GM18909 (cell line): ENCODE measurements at regions not wholly inside any gene's neighbourhood (a gene's known extent, or its start where the extent isn't known, plus 50 kb on each side); places are given as distances from the start of the nearest gene placed in this dataset.

Source experiments
- ATAC-seq: cut with Tn5 transposase; IDR thresholded peaks from one replicate; pipeline ENCODE4 v1.9.1; 2021; ENCODE audit warnings: mild to moderate bottlenecking; ENCODE audit not compliant: unreplicated experiment, poor library complexity

- no peak for ATAC-seq
These were observed 454.1 kb upstream of the SALL3 start for GRCh38 chr18:78525366-78526111.

GRCh38 chr18:78526275-78526674, 453.3 kb upstream of the SALL3 start:
- no peak for ATAC-seq

- ATAC-seq: no peak
These were observed 452.5 kb upstream of the SALL3 start for GRCh38 chr18:78526923-78527711.

- no peak for ATAC-seq
These were observed 451.6 kb upstream of the SALL3 start for GRCh38 chr18:78527984-78528383.

GRCh38 chr18:78528411-78529258, 451.0 kb upstream of the SALL3 start:
- no peak for ATAC-seq

- no peak for ATAC-seq
These were observed 448.0 kb upstream of the SALL3 start for GRCh38 chr18:78531637-78532036.

GRCh38 chr18:78538669-78539440, 440.8 kb upstream of the SALL3 start:
- ATAC-seq: no peak

GRCh38 chr18:78540636-78541529, 438.7 kb upstream of the SALL3 start:
- no peak for ATAC-seq

- no peak for ATAC-seq
These were observed 437.4 kb upstream of the SALL3 start for GRCh38 chr18:78542204-78542603.

GRCh38 chr18:78543201-78543725, 436.4 kb upstream of the SALL3 start:
- ATAC-seq: no peak

GRCh38 chr18:78546281-78546680, 433.3 kb upstream of the SALL3 start:
- ATAC-seq: no peak

- no peak for ATAC-seq
These were observed 431.8 kb upstream of the SALL3 start for GRCh38 chr18:78547817-78548216.

- ATAC-seq: no peak
These were observed 431.2 kb upstream of the SALL3 start for GRCh38 chr18:78548261-78549058.

- no peak for ATAC-seq
These were observed 429.6 kb upstream of the SALL3 start for GRCh38 chr18:78549971-78550370.

- ATAC-seq: no peak
These were observed 424.5 kb upstream of the SALL3 start for GRCh38 chr18:78554944-78555608.

GRCh38 chr18:78557371-78557770, 422.2 kb upstream of the SALL3 start:
- ATAC-seq: no peak

GRCh38 chr18:78558101-78558810, 421.4 kb upstream of the SALL3 start:
- no peak for ATAC-seq
